Karpas-422 (cell line): ENCODE measurements at regions not wholly inside any gene's neighbourhood (a gene's known extent, or its start where the extent isn't known, plus 50 kb on each side); places are given as distances from the start of the nearest gene placed in this dataset.
"Not testable (repeated sequence)": the region's sequence is repeated elsewhere in the genome, so short reads cannot be mapped to it uniquely, and the experiment has no call there.

Experiments used
- DNase-seq: peaks from one replicate; pipeline ENCODE4 v3.0.0-alpha.2; 2015
- H2AFZ ChIP-seq: fragments of 200-600 bp; sonication (generic); 2 replicates; pipeline ENCODE4 v1.6.1; 2014; ENCODE audit warnings: antibody characterized with exemption, low read length, mixed read lengths
- H3K27ac ChIP-seq: fragments of 200-600 bp; sonication (generic); 2 replicates; pipeline ENCODE4 v1.5.1; 2014; ENCODE audit warnings: mild to moderate bottlenecking, low read length, moderate library complexity
- H3K27me3 ChIP-seq: fragments of 200-600 bp; sonication (generic); 2 replicates; pipeline ENCODE4 v1.6.1; 2014; ENCODE audit warnings: low read length, mixed read lengths
- H3K36me3 ChIP-seq: fragments of 200-600 bp; sonication (generic); 2 replicates; pipeline ENCODE4 v1.6.1; 2014; ENCODE audit warnings: low read length, mixed read lengths; ENCODE audit not compliant: insufficient read depth
- H3K4me1 ChIP-seq: fragments of 200-600 bp; sonication (generic); 2 replicates; pipeline ENCODE4 v1.6.1; 2014; ENCODE audit warnings: mild to moderate bottlenecking, low read length, mixed read lengths
- H3K4me2 ChIP-seq: fragments of 200-600 bp; sonication (generic); 2 replicates; pipeline ENCODE4 v1.6.1; 2014; ENCODE audit warnings: low read length, low read depth, mild to moderate bottlenecking; ENCODE audit not compliant: poor library complexity, severe bottlenecking
- H3K4me3 ChIP-seq: fragments of 200-600 bp; sonication (generic); 2 replicates; pipeline ENCODE4 v1.5.1; 2014; ENCODE audit warnings: mild to moderate bottlenecking, antibody characterized with exemption, low read length, mixed read lengths
- H3K79me2 ChIP-seq: fragments of 200-600 bp; sonication (generic); 2 replicates; pipeline ENCODE4 v1.6.1; 2014; ENCODE audit warnings: mild to moderate bottlenecking, low read length, mixed read lengths
- H3K9ac ChIP-seq: fragments of 200-600 bp; sonication (generic); 2 replicates; pipeline ENCODE4 v1.6.0; 2014; ENCODE audit warnings: low read length
- H3K9me2 ChIP-seq: fragments of 200-600 bp; sonication (generic), shearing (Covaris generic); replicated peaks from 2 replicates; pipeline ENCODE4 v1.6.0; 2014; ENCODE audit warnings: mild to moderate bottlenecking, low read length, moderate library complexity; ENCODE audit not compliant: insufficient read depth
- H3K9me3 ChIP-seq: fragments of 300-700, 200-600 bp; sonication (generic); 2 replicates; pipeline ENCODE4 v1.6.1; 2014; ENCODE audit warnings: low read length, mixed read lengths
- H4K20me1 ChIP-seq: fragments of 200-600 bp; sonication (generic); 2 replicates; pipeline ENCODE4 v1.6.1; 2014; ENCODE audit warnings: mild to moderate bottlenecking, antibody characterized with exemption, low read length, low read depth; ENCODE audit not compliant: insufficient read depth

DNA sequence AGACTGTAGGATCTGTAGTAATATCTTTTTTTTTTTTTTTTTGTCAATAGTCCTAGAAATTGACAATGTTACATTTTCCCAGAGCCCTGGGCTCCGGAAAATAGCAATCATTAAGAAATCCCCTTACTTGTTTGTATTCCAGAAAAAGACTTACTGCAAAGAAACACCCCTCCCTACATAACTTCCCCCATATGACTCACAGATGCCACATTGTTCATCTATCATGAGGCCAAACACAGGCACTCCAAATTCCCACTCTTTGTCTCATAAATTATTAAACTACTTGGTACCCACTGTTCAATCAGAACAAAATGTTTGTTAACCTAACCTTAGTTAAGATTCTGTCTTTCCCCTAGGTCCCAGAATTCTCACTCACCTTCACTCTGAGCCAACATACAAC is 53.5 kb downstream of the TEX51 start:
- Histone ChIP-seq H3K4me1 (peaks cover 29% of the 10 kb centered on the region), H3K9ac (no peak overlapping the region), H3K9me2 (no peaks in the 10 kb centered on the region), H3K79me2 (no peaks in the 10 kb centered on the region), H3K4me2 (no peak overlapping the region), H3K9me3 (no peaks in the 10 kb centered on the region), H3K27ac (no peak overlapping the region), H3K36me3 (no peaks in the 10 kb centered on the region), H2AFZ (no peak overlapping the region), H3K27me3 (0 out of 2 replicates have a peak, but pooled peaks cover 2% of the 10 kb centered on the region), H4K20me1 (no peaks in the 10 kb centered on the region), H3K4me3 (no peak overlapping the region)
- no peak for DNase-seq

DNA sequence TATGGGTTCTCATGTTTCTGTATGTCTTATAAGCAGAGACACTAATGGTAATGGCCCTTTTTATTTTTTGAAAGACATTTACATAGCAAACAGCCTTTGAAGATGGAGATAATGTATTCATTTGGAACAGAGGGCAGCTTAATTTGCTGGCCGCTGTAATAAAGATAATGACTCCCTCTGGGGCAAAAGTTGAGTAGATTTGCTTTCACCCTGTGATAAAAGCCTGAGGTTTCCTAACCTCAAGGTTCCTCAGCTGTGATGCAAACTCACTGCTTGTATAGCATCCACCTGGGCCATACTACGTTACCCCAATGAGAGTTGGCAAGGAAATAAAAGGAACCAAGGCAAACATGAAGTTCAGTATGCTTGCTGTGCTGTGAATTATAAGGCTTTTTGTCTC is 54.8 kb downstream of the TEX51 start:
- Histone ChIP-seq H3K9me3 (no peaks in the 10 kb centered on the region), H3K4me3 (peak overlapping the region; percentile 17; the same call in 1 of the 2 replicates), H2AFZ (no peak overlapping the region), H4K20me1 (no peaks in the 10 kb centered on the region), H3K9ac (peak overlapping the region; percentile 34; the same call in 1 of the 2 replicates), H3K27me3 (0 out of 2 replicates have a peak, but pooled peaks cover 2% of the 10 kb centered on the region), H3K36me3 (no peaks in the 10 kb centered on the region), H3K4me1 (peaks cover 29% of the 10 kb centered on the region), H3K79me2 (no peaks in the 10 kb centered on the region), H3K9me2 (no peaks in the 10 kb centered on the region), H3K27ac (peak overlapping the region; percentile 85), H3K4me2 (peak overlapping the region; percentile 59)
- peak; percentile 68 for DNase-seq

DNA sequence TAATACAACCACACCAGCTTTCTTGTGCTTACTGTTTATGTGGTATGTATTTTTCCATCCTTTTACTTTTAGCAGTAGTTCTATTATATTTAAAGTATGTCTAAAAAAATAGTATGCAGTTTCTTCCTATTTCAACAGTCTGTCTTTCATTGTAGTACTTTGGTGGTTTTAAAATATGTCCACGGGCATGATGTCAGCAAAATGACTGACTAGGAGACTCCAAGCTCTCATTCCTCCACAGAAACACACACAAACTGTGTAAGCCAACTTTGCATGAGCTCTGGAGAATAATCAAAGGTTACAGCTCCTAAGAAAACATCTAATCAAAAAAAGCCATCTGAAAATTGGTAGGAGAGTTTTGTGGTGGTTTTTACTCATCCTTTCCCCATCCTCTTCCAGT is 56.1 kb downstream of the TEX51 start:
- Histone ChIP-seq H2AFZ (no peak overlapping the region), H3K9me2 (no peaks in the 10 kb centered on the region), H3K27ac (no peak overlapping the region), H3K36me3 (no peaks in the 10 kb centered on the region), H3K4me1 (peaks cover 29% of the 10 kb centered on the region), H3K9me3 (no peaks in the 10 kb centered on the region), H3K4me2 (peak overlapping the region; percentile 7), H3K27me3 (0 out of 2 replicates have a peak, but pooled peaks cover 2% of the 10 kb centered on the region), H3K79me2 (no peaks in the 10 kb centered on the region), H3K9ac (no peak overlapping the region), H4K20me1 (no peaks in the 10 kb centered on the region), H3K4me3 (no peak overlapping the region)
- DNase-seq, result no peak

DNA sequence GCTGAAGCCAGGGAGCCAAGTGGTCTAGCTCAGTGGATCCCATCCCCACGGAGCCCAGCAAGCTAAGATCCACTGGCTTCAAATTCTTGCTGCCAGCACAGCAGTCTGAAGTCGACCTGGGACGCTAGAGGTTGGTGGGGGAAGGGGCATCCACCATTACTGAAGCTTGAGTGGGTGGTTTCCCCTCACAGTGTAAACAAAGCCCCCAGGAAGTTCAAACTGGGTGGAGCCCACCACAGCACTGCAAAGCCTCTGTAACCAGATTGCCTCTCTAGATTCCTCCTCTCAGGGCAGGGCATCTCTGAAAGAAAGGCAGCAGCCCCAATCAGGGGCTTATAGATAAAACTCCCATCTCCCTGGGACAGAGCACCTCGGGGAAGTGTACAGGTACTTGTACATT is 58.1 kb downstream of the TEX51 start:
- not testable (repeated sequence) for DNase-seq, H3K27ac ChIP-seq, H3K4me3 ChIP-seq, H3K27me3 ChIP-seq, H4K20me1 ChIP-seq, H3K36me3 ChIP-seq, H3K4me2 ChIP-seq, H3K9ac ChIP-seq, H3K9me2 ChIP-seq, H3K79me2 ChIP-seq, H2AFZ ChIP-seq, H3K9me3 ChIP-seq
- peaks cover 29% of the 10 kb centered on the region for H3K4me1 ChIP-seq

DNA sequence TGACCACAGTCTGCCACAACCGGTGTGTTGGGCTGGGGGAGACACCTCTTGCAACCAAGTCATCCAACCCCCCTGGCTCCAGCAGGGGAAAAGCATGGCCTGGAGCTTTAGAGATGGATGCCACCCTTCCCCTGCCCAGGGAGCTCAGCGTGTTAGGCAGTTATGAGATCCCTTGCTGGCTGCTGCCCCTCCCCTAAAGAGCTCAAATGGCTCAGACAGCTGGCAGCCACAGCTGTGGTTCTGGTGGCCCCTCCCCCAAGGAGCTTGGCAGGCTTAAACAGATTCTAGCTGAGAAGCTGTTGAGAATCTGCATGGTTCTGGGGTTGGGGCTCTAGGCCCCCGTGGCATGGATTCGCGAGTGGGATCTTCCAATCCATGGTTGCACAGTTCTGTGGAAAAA is 64.7 kb downstream of the TEX51 start:
- H3K27me3 ChIP-seq, result no peaks in the 10 kb centered on the region
- H3K9ac ChIP-seq, result no peak overlapping the region
- no peaks in the 10 kb centered on the region for H4K20me1 ChIP-seq
- no peak overlapping the region for H3K4me2 ChIP-seq
- no peak overlapping the region for H3K4me3 ChIP-seq
- H3K36me3 ChIP-seq, result no peaks in the 10 kb centered on the region
- H3K79me2 ChIP-seq, result no peaks in the 10 kb centered on the region
- H3K27ac ChIP-seq, result no peak overlapping the region
- H3K9me2 ChIP-seq, result no peaks in the 10 kb centered on the region
- no peaks in the 10 kb centered on the region for H3K9me3 ChIP-seq
- H3K4me1 ChIP-seq, result peaks cover 5% of the 10 kb centered on the region; the same call in 1 of the 2 replicates
- DNase-seq, result no peak
- no peak overlapping the region for H2AFZ ChIP-seq

DNA sequence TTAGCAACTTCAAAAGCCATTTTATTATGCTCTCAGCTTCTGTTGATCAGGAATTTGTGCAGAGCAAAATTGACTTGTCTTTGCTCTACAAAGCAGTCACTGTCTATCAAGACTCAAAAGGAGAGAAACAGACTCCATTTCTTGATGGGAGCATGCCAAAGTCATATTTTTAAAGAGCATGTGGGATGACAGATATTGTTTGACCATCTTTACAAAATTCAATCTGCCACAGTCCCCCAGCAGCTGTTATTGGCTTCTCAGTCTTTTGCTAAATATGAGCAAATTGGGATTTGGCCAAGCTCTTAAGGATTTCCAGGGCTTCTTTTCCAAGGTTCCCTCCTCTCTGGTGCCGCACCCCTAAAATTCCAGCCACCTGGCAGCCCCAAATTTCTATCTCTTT is 67.9 kb downstream of the TEX51 start:
- Histone ChIP-seq H3K4me3 (no peak overlapping the region), H4K20me1 (no peaks in the 10 kb centered on the region), H3K27ac (no peak overlapping the region), H3K4me1 (peaks cover 8% of the 10 kb centered on the region), H2AFZ (no peak overlapping the region), H3K79me2 (no peaks in the 10 kb centered on the region), H3K36me3 (no peaks in the 10 kb centered on the region), H3K27me3 (no peaks in the 10 kb centered on the region), H3K9me2 (no peaks in the 10 kb centered on the region), H3K9ac (no peak overlapping the region), H3K9me3 (no peaks in the 10 kb centered on the region), H3K4me2 (no peak overlapping the region)
- no peak for DNase-seq

DNA sequence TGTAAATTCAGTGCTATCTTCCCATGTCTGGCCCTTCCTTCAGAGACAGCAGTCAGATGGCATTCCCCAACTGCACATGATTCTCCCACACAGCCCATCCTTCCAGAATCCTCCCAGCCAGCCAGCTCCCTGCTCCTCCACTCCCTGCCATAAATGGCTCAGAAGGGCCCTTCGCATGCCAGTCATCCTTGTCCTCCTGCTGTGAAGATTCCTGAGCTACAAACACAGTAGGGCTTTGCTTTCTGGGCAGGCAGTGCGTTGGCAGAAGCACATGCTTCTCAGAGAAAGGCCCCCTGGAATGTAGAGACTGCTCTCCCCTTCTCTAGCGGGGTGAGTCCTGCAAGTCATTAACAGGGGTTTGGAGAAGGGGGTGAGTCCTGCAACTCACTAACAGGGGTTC is 71.9 kb downstream of the TEX51 start:
- Histone ChIP-seq H3K4me2 (no peak overlapping the region), H3K9ac (no peak overlapping the region), H4K20me1 (no peaks in the 10 kb centered on the region), H3K9me3 (no peaks in the 10 kb centered on the region), H3K36me3 (no peaks in the 10 kb centered on the region), H3K4me3 (no peak overlapping the region), H3K9me2 (no peaks in the 10 kb centered on the region), H3K79me2 (no peaks in the 10 kb centered on the region), H2AFZ (no peak overlapping the region), H3K4me1 (peaks cover 10% of the 10 kb centered on the region), H3K27ac (no peak overlapping the region), H3K27me3 (no peaks in the 10 kb centered on the region)
- no peak for DNase-seq

DNA sequence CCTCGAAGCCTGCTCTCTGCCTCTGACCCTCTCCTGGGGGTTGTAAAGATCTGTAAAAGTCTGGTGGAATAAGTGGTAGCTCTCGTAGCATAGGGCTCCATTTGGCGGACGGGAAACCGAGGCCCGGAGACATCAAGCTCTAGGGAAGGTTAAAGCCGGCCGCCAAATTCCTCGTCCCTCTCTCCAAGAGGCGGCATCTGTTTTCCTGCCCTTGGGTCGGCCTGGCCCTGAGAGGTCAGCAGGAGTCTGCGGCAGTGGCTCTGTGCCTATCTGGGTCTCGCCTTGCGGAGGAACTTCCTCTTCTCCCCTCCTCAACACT is 72.4 kb downstream of the TEX51 start:
- H3K4me3 ChIP-seq, result no peak overlapping the region

More for the DNA sequence above, 72.4 kb downstream of the TEX51 start:
- Histone ChIP-seq H3K36me3 (no peaks in the 10 kb centered on the region), H3K27ac (no peak overlapping the region), H3K9me3 (no peaks in the 10 kb centered on the region), H2AFZ (no peak overlapping the region), H3K79me2 (no peaks in the 10 kb centered on the region), H3K27me3 (no peaks in the 10 kb centered on the region), H3K4me1 (peaks cover 10% of the 10 kb centered on the region), H4K20me1 (no peaks in the 10 kb centered on the region), H3K9me2 (no peaks in the 10 kb centered on the region), H3K9ac (no peak overlapping the region), H3K4me2 (peak overlapping the region; percentile 47)
- no peak for DNase-seq
